Osteocyte (in vitro differentiated cells): ENCODE measurements at regions not wholly inside any gene's neighbourhood (a gene's known extent, or its start where the extent isn't known, plus 50 kb on each side); places are given as distances from the start of the nearest gene placed in this dataset.

Source experiments
- DNase-seq: peaks from one replicate; pipeline ENCODE4 v3.0.0; 2021; ENCODE audit warnings: mixed read lengths; ENCODE audit not compliant: unreplicated experiment; ENCODE audit errors: extremely low spot score
- H3K27ac Mint-ChIP-seq: one replicate; pipeline ENCODE4 v1.8.0; 2021; ENCODE audit warnings: mild to moderate bottlenecking, mixed read lengths; ENCODE audit not compliant: unreplicated experiment
- H3K27me3 Mint-ChIP-seq: one replicate; pipeline ENCODE4 v1.8.0; 2021; ENCODE audit warnings: mixed read lengths; ENCODE audit not compliant: unreplicated experiment
- H3K36me3 Mint-ChIP-seq: one replicate; pipeline ENCODE4 v1.8.0; 2021; ENCODE audit warnings: mixed read lengths; ENCODE audit not compliant: unreplicated experiment
- H3K4me1 Mint-ChIP-seq: one replicate; pipeline ENCODE4 v1.8.0; 2021; ENCODE audit warnings: mixed read lengths; ENCODE audit not compliant: unreplicated experiment
- H3K4me3 Mint-ChIP-seq: one replicate; pipeline ENCODE4 v1.8.0; 2021; ENCODE audit warnings: mild to moderate bottlenecking, moderate library complexity, mixed read lengths; ENCODE audit not compliant: unreplicated experiment
- H3K9me3 Mint-ChIP-seq: one replicate; pipeline ENCODE4 v1.8.0; 2021; ENCODE audit warnings: mixed read lengths; ENCODE audit not compliant: unreplicated experiment
- CTCF ChIP-seq: fragments of 200-600 bp; sonication (generic); IDR thresholded peaks from 2 replicates; pipeline ENCODE4 v1.5.0; 2021; ENCODE audit warnings: antibody characterized with exemption, mild to moderate bottlenecking, moderate library complexity

DNA sequence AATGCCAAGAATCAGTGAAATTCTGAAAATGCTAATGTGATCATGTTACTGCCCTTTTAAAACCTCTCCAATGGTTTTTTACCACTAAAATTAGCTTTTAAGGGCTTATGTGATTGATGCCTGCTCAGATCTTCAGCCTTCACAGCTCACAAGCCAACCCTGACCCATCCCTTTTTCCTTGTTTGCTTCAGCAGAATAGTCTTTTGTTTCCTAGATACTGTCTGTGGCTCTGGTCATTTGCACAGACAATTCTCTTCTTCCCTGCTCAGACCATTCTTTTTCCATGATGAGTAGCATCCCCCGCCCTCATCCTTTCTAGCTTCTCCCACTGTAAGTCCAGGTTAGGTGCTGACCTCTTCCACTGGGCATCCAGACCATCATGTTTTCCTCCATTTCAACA, 164.9 kb upstream of the NT5C1B start:
- no peak for DNase-seq
- Mint-ChIP-seq H3K4me1 (peaks cover 12% of the 10 kb centered on the region), H3K36me3 (peaks cover under 1% of the 10 kb centered on the region), H3K27me3 (peaks cover 2% of the 10 kb centered on the region), H3K9me3 (peaks cover 2% of the 10 kb centered on the region), H3K27ac (no peak overlapping the region), H3K4me3 (no peak overlapping the region)
- TF ChIP-seq CTCF = no peak

- Mint-ChIP-seq H3K9me3 (no peaks in the 10 kb centered on the region), H3K27ac (no peak overlapping the region)
Observed at GRCh38 chr2:18753722-18754121, 164.4 kb upstream of the NT5C1B start.

GRCh38 chr2:18752667-18753422, 163.5 kb upstream of the NT5C1B start:
- H3K36me3 Mint-ChIP-seq = no peaks in the 10 kb centered on the region
- H3K4me3 Mint-ChIP-seq = no peak overlapping the region
- no peak for DNase-seq
- H3K4me1 Mint-ChIP-seq = peaks cover 12% of the 10 kb centered on the region
- no peak for TF ChIP-seq CTCF
- H3K9me3 Mint-ChIP-seq = no peaks in the 10 kb centered on the region
- H3K27me3 Mint-ChIP-seq = peaks cover 5% of the 10 kb centered on the region
- H3K27ac Mint-ChIP-seq = no peak overlapping the region

More at GRCh38 chr2:18753722-18754121, 164.4 kb upstream of the NT5C1B start:
- Mint-ChIP-seq H3K4me3 (no peak overlapping the region), H3K4me1 (peaks cover 12% of the 10 kb centered on the region), H3K36me3 (no peaks in the 10 kb centered on the region), H3K27me3 (peaks cover 2% of the 10 kb centered on the region)
- DNase-seq = no peak
- TF ChIP-seq CTCF = no peak

DNA sequence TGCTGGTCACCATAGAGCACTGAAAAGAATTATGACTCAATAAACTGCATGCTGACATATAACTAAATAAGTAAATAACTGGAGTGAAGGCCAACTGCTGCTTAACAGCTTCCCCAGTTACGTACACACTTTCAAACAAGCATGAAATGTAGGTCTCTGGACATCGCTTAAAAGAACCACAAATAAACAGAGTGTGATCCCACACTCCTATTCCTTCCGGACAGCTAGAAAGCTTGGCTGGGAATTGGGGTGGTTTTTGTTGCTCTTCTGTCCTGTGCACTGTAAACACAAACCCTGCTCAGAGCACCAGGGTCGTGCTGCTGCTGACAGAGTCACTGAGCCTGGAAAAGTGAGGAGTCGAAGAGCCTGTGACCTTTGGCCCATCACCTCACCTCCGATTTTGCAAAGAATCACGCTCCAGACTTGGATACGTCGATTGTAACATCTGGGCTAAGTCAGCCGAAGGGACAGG, 162.7 kb upstream of the NT5C1B start:
- H3K9me3 Mint-ChIP-seq = no peaks in the 10 kb centered on the region
- no peaks in the 10 kb centered on the region for H3K36me3 Mint-ChIP-seq
- H3K27me3 Mint-ChIP-seq = peaks cover 5% of the 10 kb centered on the region
- H3K4me1 Mint-ChIP-seq = peaks cover 12% of the 10 kb centered on the region
- no peak overlapping the region for H3K4me3 Mint-ChIP-seq
- no peak for DNase-seq
- no peak for TF ChIP-seq CTCF
- H3K27ac Mint-ChIP-seq = no peak overlapping the region

DNA sequence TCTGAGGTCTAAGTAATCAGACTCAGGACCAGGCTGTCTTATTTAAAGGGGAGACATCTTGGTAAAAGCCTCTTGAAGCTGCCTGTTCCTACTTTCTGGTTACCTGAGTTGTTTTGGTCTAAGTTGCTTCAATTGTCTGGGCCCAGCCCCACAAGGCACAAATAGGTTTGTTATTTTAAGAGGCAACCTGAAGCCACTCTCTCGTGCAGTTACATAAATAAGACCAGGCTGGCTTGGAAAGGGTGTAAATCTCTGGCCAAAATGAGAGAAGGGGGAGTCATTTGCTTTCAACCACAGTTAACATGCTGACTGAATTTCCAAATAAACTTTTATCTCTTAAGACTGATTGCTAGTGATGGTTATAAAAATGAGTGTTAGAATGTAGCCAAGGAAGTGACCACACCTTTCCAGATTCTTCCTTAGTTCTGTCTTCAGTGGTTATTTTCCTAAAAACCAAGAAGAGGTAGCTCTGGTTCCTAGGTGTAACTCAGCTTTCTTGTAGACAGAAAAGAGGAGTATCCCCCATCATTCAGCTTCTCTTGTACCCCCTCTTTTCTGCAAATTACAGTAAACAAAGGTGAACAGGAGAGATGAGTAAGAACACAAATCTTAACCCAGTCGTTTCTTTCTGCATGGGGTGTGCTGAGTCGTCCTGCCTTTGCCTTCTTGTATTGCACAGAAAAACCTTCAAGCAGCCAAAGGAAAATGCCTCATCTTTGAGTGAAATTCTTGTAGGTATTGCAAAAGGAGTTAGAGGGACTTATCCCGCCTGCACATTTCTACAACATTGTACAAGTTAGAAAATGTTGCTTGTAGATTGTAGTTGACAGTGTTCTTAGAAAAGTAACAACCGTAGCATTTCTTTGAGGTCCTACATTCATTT, 161.5 kb upstream of the NT5C1B start:
- no peaks in the 10 kb centered on the region for H3K9me3 Mint-ChIP-seq
- DNase-seq = no peak
- H3K4me1 Mint-ChIP-seq = peaks cover 15% of the 10 kb centered on the region
- TF ChIP-seq CTCF = no peak
- H3K4me3 Mint-ChIP-seq = no peak overlapping the region
- H3K27ac Mint-ChIP-seq = no peak overlapping the region
- H3K36me3 Mint-ChIP-seq = no peaks in the 10 kb centered on the region
- peaks cover 5% of the 10 kb centered on the region for H3K27me3 Mint-ChIP-seq
